Stimulated activated effector memory CD8-positive, alpha-beta T cell treated with anti-CD3 and anti-CD28 coated beads, Interleukin-12 subunit alpha, Interleukin-12 subunit beta, amount 100 ng/mL, for 72 hours (primary cell): ENCODE measurements at regions not wholly inside any gene's neighbourhood (a gene's known extent, or its start where the extent isn't known, plus 50 kb on each side); places are given as distances from the start of the nearest gene placed in this dataset.
"Not testable (repeated sequence)": the region's sequence is repeated elsewhere in the genome, so short reads cannot be mapped to it uniquely, and the experiment has no call there.

Experiments
- ATAC-seq: fragments of 150-1000 bp; cut with Tn5 transposase; 2 replicates; pipeline ENCODE4 v1.10.0; 2021
- DNase-seq, 2 donors: peaks; one replicate each; pipeline ENCODE4 v3.0.0; 2021 to 2022; ENCODE audit warnings: low spot score in 2 of 2
- H3K27ac Mint-ChIP-seq: one replicate; pipeline ENCODE4 v1.8.0; 2022; ENCODE audit warnings: mild to moderate bottlenecking, mixed read lengths
- H3K36me3 Mint-ChIP-seq: one replicate; pipeline ENCODE4 v1.8.0; 2022; ENCODE audit warnings: mild to moderate bottlenecking, mixed read lengths
- H3K4me1 Mint-ChIP-seq: one replicate; pipeline ENCODE4 v1.8.0; 2022; ENCODE audit warnings: mixed read lengths
- H3K4me3 Mint-ChIP-seq: one replicate; pipeline ENCODE4 v1.8.0; 2022; ENCODE audit warnings: mild to moderate bottlenecking, mixed read lengths
- H3K9me3 Mint-ChIP-seq: one replicate; pipeline ENCODE4 v1.8.0; 2022; ENCODE audit warnings: mixed read lengths

GRCh38 chr14:94833633-94834032 lies 63.7 kb upstream of the GSC start:
- DNase-seq (no peak), ATAC-seq (no peak)
- Mint-ChIP-seq H3K4me3 (no peak overlapping the region), H3K36me3 (no peaks in the 10 kb centered on the region), H3K4me1 (no peaks in the 10 kb centered on the region), H3K27ac (no peak overlapping the region), H3K9me3 (no peaks in the 10 kb centered on the region)

GRCh38 chr14:94831085-94831484 lies 61.2 kb upstream of the GSC start:
- no peaks in the 10 kb centered on the region for H3K36me3 Mint-ChIP-seq
- no peaks in the 10 kb centered on the region for H3K9me3 Mint-ChIP-seq
- no peaks in the 10 kb centered on the region for H3K4me1 Mint-ChIP-seq
- H3K4me3 Mint-ChIP-seq, result no peak overlapping the region
- DNase-seq (no peak), ATAC-seq (no peak)
- no peak overlapping the region for H3K27ac Mint-ChIP-seq

GRCh38 chr14:94827711-94828447 lies 58.0 kb upstream of the GSC start:
- Mint-ChIP-seq H3K9me3 (peaks cover 2% of the 10 kb centered on the region), H3K4me1 (no peaks in the 10 kb centered on the region), H3K4me3 (no peak overlapping the region), H3K27ac (no peak overlapping the region), H3K36me3 (no peaks in the 10 kb centered on the region)
- ATAC-seq, result no peak
- no peak for DNase-seq

GRCh38 chr14:94826774-94827173 lies 56.9 kb upstream of the GSC start:
- no peak overlapping the region for H3K4me3 Mint-ChIP-seq
- no peak for ATAC-seq
- H3K27ac Mint-ChIP-seq, result no peak overlapping the region
- DNase-seq, result no peak
- no peaks in the 10 kb centered on the region for H3K36me3 Mint-ChIP-seq
- peaks cover 2% of the 10 kb centered on the region for H3K9me3 Mint-ChIP-seq
- H3K4me1 Mint-ChIP-seq, result no peaks in the 10 kb centered on the region

- Mint-ChIP-seq H3K36me3 (no peaks in the 10 kb centered on the region), H3K9me3 (peaks cover 2% of the 10 kb centered on the region), H3K27ac (no peak overlapping the region), H3K4me3 (no peak overlapping the region), H3K4me1 (no peaks in the 10 kb centered on the region)
- DNase-seq (no peak), ATAC-seq (no peak)
These were observed 53.8 kb upstream of the GSC start for GRCh38 chr14:94823556-94824341.

GRCh38 chr14:94821705-94822104 lies 51.8 kb upstream of the GSC start:
- DNase-seq, result no peak
- Mint-ChIP-seq H3K4me3 (no peak overlapping the region), H3K9me3 (peaks cover 2% of the 10 kb centered on the region), H3K36me3 (no peaks in the 10 kb centered on the region), H3K27ac (no peak overlapping the region), H3K4me1 (no peaks in the 10 kb centered on the region)
- ATAC-seq, result no peak

- H3K27ac Mint-ChIP-seq, H3K4me1 Mint-ChIP-seq, DNase-seq, H3K4me3 Mint-ChIP-seq, ATAC-seq, H3K9me3 Mint-ChIP-seq, H3K36me3 Mint-ChIP-seq: not testable (repeated sequence)
These were observed 51.0 kb upstream of the GSC start for GRCh38 chr14:94820932-94821331.
